NCI-H2196 treated with DMSO at 0.1 percent for 48 hours (cell line): ENCODE measurements at regions not wholly inside any gene's neighbourhood (a gene's known extent, or its start where the extent isn't known, plus 50 kb on each side); places are given as distances from the start of the nearest gene placed in this dataset.

ENCODE experiments used
- DNase-seq: peaks from one replicate; lab custom pipeline; 2025; ENCODE audit not compliant: unreplicated experiment; lab: John Stamatoyannopoulos, UW

DNA sequence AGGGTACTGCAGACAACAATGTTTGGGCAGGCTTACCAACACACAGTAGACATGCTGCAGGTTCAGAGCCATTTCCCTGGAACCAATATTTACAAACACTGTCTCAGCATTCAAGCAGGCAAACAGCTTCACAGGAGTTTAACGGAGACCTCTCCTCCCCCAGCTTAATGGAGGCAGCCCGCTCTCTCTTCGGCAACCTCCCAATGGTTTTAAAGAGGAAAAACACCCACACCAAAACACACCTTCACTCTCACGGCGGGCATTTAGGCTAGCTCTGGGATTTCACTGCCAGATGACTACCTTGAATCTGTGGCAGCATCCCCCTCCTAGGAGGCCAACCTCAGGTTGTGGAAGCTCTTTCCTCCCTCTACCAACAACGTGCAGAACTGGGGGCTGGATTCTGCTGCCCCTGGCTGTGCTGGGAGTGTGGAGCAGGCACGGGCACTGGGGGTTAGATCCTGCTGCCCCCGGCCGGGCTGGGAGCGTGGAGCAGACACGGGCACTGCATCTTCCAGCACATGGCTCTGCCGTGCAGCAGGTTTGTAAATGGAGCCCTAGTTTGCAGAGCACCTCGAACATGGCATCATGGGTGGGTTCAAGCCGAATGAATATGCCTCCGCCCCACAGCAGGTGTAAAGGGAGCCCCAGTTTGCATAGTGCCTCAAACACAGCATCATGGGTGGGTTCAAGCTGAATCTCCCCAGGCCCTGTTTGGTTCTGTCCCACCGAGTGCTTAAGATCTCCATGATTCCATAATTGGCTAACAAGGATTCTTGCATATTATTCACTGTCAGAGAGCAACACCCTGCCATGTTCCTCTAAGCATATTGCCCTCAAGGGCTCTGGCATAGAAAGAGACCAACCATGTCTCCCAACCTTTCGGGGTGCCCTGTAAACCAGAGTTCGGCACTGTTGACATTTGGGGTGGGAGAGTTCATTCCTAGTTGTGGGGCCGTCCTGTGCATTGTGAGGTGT is 86.4 kb downstream of the RBFOX3 start:
- DNase-seq, result no peak

DNA sequence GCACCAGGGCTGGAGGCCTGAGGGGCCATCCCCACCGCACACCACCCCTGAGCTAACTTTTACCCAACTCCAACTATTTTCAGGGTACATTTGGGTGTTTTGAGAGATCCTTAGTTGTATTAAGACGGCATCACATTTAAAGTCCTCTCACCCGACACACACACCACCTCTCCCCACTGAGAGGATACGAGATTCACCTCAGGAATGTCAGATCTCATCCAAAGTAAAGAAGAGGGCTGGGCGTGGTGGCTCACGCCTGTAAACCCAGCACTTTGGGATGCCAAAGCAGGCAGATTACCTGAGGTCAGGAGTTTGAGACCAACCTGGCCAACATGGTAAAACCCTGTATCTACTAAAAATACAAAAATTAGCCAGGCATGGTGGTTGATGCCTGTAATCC is 88.4 kb downstream of the RBFOX3 start:
- no peak for DNase-seq

DNA sequence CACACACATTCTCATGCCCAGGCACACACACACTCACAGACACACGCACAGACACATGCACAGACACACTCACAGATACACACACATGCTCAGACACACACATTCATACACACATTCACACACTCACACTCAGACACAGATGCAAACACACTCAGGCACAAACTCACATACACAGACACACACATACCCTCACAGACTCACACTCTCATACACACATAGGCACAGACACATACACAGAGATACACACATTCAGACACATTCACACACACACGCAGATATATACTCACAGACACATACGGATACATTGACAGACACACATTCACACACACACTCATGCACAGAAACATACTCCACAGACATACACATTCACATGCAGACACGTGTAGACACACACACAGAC is 89.6 kb downstream of the RBFOX3 start:
- no peak for DNase-seq

DNA sequence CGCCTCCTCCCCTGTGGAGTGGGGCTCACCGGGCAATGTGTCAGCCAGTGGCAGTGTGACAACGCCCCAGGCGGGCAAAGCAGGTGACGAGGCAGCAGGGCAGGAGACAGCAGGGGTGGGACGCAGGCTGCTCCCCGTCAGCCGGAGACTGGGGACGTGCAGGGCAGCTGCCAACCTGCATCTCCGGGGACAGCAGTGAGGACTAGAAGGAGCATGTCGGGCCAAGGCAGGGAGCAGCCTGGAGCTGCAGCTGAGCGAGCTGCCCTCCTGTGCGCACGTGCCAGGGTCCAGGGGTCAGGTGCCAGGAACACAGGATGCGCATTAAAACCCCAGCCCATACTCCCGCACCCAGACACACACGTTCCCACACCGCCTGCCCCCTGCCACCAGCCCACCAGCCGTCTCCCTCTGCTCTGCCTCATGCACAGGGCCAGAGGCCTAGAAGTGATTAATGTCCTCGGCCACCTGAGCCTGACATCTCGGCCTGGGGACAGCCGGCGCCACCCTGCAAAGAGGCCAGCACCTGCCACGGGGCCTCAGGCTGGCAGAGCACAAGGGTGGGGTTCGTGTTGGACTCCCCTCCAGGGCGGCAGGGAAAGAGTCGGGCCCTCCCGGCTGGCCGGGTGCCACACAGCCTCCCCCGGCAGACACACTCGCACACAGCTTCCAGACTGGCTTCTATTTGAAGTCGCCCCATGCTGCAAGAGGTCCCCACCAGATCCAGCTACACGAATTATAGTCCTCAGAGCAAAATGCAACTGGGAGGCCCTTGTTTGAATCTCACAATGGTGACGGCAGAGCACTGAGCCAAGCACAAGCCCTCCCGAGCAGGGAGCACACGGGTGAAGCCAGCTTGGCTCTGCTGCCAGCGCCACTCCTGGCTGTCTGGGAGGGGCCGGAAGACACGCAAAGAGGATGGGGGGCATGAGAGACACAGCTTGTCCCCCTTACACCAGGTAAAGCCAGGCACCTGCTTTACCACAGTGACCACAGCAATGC is 90.4 kb downstream of the RBFOX3 start:
- DNase-seq, result no peak

DNA sequence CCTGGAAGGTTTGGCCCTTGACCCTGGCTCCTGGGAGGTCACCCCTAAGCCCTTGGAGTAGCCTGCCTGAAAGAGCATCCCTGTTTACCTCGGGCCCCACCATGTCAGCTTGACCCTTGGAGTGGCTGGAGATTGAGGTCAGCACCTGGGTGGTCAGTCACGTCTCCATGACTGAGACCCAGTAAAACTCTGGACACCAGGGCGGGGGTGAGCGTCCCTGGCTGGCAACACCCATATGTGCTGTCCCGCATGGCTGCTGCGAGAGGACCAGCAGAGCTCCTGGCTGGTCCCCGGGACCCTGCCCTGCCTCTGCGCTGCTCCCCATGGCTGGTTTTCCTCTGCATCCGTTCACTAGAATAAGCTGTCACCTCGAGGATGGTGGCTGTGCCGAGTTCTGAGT is 91.2 kb downstream of the RBFOX3 start:
- DNase-seq, result no peak

DNA sequence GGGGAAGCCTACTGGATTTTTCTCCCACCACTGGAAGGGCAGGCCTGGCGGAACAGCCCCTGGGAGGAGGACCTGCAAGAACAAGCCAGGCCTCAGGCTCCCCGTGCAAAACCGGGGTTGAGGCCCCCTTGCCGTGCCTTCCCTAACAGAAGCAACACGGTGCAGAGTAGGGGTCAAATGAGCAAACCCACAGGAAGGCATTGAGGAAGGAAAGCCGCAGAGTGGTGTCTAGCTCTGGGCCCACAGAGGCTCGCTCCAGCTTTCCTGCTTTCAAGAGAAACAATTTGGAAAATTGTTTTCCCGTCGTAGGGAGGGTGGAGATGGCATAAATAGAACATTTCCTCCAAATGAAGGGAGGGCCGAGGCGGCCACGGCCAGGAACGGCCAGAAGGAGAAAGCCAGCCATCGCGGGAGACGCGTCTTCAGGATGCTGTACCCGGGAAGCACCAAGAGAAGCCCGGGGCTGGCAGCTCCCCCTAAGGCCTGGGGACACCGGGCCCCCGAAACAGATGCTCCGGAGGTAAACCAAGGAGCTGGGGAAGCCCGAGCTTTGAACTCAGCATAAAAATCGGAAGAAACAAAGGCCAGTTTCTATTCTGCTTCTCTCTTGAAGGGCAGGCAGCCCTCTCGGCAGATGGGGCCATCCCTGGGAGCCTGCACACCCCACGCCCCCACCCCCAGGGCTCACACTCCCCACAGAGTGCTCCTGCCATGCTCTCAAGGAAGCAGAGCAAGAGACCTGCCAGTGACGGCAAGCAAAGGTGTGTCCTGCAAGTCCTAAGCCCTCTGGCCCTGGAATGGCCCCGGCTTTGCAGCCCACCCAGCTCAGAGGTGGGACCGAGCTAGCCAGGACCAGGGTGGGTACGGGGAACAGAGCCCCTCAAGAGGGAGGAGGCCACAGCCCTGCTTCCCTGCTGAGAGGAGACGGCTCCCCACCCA is 92.0 kb downstream of the RBFOX3 start:
- no peak for DNase-seq

DNA sequence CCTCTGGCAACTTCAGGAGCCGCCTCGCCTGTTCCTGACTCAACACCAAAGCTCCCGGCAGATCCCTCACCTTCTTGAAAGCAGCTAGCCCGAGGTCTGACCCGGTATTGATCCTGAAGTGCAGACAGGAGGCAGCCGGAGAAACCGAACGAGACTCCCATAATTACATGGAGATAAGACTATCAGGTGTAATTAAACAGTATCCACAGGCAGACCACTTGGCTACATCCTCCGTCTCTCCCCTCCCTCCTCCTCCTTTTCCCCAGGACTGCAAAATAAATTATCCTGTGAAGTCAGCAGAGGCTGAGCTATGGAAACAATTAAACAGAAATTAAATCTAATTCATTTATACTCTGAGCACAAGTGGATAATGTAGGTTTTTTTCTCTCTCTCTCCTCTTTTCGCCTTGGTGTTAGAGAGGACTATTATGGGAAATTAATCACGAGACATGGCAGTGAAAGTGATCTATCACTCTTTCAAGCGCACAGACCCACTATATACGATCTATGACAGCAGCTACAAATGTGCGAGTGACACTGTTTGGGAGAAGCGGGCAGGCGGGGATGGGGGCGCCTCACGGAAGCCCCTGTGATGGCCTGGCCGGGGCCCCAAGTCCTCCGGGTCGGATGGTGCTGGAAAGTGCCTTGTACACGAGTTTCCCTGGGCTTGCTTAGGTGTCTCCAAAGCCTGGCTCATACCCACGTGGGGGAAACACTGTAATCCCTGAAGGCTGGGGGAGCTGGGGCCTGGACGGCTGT is 92.8 kb downstream of the RBFOX3 start:
- DNase-seq, result no peak

DNA sequence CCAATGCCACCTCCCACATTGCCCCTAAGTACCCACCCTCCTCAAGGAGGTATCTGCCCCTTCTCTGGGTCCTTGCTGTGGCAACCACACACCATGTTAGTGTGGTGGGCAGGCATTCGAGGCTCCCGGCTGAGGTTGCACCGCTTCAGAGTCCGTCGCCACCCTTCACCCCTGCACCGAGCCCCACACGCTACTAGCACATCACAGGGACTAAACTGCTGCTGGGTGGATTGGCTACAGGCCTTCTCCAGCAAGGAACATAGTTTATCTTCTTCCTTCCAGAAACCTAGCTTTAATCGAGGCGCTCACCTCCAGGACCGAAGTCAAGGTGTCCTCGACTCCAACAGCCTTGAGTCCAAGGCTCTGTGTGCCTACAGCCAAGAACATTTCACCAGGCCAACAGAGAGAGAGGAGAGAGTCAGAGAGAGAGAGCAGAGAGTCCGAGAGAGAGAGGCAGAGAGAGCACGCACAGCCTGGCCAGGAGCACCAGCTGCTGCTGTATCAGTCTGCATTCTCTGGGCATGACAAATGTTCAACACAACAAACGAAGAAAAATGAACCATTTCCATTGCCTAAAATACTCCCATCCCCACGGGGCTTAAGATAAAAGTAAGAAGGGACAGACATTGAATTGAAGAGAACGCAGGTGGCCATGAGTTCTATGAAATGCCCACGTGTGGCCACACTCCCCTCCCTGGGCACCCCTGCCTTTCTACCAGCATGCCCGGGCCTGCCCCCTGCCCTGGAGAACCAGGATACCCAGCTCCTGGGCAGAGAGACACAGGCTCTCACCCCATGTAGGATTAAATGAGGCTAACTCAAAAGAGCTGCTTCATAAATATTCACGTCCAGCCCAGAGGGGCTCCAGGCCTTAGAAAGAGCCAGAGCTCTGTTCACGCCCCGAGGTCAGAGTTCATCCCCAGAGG is 94.9 kb downstream of the RBFOX3 start:
- no peak for DNase-seq

DNA sequence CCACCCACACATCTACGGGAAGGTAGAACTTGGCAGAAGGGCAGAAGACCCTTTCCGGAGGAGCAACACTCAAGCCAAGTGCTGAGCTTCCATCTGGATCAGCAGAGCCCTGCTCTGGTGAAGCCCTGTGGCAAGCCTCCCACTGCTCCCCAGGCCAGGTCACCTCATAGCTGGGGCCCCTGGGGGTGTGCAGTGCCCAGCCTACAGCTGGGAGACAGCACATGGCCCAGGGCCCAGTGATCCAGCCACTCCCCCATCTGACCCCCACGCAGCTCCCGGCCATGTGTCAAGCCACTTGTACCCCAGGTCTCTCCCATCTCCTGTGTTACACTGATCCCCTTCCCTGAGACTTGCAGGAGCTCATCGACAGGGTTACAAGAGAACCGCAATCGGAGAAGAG is 95.7 kb downstream of the RBFOX3 start:
- DNase-seq, result no peak

DNA sequence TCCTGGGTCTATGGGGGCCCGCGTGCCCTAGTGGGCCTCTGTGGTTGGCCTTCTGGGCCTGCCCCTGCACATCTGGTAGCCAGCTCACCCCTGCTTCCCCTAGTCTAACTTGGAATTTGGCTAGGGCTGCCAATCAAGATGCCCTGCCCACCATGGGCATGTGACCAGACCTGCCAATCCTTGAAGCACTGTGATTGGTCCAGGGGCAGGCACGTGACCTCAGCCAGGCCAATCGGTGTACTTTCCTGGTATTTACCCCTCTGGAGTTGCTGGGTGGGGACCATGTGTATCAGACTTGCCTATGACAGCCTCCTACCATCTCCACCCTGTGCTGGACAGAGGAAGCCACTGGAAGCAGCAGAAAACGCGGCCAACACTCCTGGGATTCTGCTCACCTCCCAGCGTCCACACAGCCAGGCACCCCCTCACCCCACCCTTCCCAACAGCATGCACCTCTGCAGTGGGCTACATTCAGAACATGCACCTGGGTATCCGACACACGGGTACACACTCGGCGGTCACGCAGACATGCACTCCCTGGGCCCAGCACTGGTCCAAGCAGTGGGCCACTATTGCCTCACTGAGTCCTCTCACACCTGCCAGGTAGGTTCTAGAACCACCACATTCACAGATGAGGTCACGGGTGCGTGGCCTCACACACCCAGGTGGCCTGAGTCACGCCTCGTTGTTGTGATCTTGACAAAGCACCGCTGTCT is 96.9 kb downstream of the RBFOX3 start:
- DNase-seq, result no peak

DNA sequence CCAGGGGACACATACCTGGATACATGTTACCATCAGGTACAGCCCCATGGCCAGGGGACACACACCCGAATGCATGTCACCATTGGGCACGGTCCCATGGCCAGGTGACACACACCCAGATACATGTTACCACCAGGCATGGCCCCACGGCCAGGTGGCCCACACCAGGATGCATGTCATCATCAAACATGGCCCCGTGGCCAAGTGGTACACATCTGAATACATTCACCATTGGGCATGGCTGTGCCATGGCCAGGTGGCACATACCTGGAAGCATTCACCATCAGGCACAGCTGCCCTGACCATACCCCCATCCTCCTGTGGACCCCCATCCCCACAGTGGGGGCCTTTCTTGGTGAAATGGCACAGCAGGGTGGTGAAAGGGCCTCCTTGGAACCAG is 97.6 kb downstream of the RBFOX3 start:
- DNase-seq, result no peak

DNA sequence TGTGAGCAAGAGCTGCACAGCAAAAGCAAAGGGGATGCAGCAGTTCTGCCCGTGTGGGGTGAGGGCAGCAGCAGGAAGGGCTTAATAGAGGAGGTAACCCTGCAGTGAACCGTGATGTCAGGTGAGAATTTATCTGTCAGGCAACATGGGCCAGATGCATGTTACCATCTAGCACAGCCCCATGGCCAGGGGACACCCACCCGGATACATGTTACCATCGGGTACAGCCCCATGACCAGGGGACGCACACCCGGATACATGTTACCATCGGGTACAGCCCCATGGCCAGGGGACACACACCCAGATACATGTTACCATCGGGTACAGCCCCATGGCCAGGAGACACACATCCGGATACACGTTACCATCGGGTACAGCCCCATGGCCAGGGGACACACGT is 99.4 kb downstream of the RBFOX3 start:
- no peak for DNase-seq

DNA sequence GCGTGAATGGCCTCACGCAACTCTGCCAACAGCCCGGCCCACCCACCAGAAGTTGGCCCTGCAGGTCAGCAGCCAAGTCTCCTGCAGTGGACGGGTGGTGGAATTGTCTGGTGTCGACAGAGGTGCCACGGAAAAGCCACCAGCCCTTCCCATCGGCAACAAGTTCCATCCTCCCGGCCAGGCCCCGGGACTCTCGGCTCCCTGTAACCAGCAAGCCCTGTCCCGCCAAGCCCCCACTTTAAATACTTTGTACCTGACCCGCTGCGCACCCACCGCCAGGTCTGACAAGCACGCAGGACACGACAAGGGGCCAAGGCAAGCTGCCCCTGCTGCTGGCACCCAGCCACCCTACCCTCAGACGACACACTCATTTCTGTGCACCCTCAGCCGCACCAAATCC is 100.8 kb downstream of the RBFOX3 start:
- DNase-seq, result no peak

DNA sequence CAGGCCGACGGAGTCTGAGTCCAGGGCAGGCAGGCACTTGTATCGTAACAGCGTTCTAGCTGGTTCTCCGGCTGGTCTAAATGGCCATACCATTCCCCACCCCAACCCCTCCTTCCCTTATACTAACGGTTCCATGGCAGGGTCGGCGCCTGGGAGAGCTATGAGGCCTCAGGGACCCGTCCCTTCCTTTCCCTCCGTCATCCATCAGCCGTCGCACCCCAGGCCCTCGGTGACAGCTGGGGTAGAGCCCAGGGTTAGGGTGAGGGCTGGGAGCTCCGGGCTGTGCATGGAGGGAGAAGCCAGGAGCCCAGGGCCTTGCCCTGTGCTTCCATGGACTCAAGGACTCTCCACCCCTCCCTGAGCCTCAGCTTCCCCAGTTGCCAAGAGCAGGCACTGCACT is 101.4 kb downstream of the RBFOX3 start:
- DNase-seq, result no peak

DNA sequence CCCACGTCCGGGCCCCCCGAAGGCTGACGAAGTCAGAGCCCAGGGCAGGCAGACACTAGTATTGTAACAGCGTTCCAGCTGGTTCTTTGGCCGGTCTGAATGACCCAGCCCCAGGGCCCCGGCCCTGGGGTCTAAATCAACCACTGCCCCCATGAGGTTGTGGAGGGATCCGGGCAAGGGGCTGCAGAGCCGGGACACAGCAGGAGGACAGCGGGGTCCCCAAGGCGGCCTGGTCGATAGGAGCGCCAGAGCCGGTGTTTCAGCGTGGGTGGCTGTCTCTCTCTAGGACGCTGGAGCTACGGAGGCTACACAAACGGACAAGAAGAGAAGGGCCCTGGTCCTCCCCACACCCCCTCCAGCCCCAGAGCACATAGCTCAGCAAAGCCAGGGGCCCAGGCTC is 101.8 kb downstream of the RBFOX3 start:
- DNase-seq, result no peak

DNA sequence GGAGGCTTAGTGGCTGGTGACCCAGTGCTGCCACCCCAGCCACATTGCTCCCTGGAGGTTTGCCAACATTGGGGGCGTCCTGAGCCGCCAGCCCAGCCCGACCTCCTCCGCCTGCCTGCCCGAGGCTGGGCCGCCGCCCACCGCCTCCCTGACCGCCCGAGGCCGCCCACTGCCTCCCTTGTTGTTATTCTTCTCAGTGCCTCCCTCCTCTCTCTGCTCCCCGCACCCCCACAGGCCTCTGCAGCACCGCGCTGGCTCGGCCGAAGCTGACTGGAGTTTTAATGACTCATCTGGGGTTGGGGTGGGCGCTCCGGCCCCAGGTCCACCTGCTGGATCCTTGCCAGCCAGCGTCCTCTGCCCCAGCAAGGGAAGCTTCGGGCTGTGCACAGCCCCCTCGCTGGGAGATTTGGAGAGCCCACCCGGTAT is 102.5 kb downstream of the RBFOX3 start:
- no peak for DNase-seq

DNA sequence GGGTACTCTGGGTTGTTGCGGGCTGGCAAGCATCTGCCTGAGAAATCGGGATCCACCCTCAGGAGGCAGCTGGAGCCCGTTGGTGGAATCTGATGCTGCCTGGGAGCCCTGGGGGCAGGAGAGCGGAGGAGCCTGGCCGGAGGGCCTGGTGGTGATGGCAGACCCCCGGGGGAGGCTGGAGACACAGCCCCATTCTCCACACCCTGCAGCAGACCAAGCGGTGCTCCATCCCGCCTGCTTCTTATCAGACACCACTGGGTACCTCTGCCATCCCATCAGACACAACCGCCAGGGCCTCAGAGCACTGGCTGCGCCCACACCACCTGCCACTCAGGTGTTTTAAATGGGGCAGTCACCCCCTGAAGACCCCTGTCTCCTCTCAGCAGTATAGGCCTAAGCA is 103.9 kb downstream of the RBFOX3 start:
- DNase-seq, result no peak

DNA sequence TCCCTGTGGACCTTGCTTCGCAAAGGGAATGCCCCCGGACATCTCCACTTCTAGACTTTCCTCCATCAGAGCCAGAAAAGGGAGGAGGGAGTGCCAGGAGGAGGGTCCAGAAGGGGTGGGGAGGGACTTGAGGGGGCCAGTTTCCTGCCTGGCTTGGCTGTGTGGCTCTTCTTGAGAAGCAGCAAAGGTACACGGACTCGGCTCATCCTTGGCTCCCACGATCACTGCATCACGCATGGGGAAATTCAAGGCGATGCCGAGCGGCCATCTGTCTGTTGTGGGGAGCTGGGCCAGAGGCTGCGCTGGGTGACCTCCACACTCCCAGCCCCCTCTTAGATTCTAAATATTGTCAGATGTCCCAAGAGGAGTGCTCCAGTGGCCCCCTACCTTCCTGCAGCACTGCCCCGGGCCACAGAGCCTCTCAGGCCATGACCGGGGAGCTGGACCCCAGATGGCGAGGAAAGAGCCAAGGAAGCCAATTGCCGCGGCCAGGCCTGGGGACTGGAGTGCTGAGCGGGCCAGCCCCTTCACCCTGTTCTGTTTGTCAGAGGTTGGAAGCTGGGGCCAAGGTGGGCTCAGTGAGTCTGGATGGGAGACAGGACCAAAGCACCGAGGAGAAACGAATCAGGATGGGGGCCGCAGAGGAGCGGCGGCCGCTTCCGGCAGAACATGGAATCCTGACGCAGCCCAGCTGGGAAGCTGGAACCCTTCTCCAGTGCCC is 104.5 kb downstream of the RBFOX3 start:
- DNase-seq, result no peak
